ENCODE measurements at regions not wholly inside any gene's neighbourhood (a gene's known extent, or its start where the extent isn't known, plus 50 kb on each side); places are given as distances from the start of the nearest gene placed in this dataset.

GRCh38 chr4:62898115-62898514, 1511.1 kb downstream of the TECRL start:
- DNase-seq (ENCODE audit: low read depth) = no peak

- DNase-seq (ENCODE audit: low read depth) = no peak
These were observed 1512.5 kb downstream of the TECRL start for GRCh38 chr4:62896721-62897120.

GRCh38 chr4:62881901-62882300, 1527.3 kb downstream of the TECRL start:
- peak; percentile 65 for DNase-seq (ENCODE audit: low read depth)

GRCh38 chr4:62881210-62881609, 1528.0 kb downstream of the TECRL start:
- peak; percentile 50 for DNase-seq (ENCODE audit: low read depth)

GRCh38 chr4:62872856-62873255, 1536.4 kb downstream of the TECRL start:
- DNase-seq (ENCODE audit: low read depth) = no peak

- DNase-seq (ENCODE audit: low read depth) = peak; percentile 36
These were observed 1538.2 kb downstream of the TECRL start for GRCh38 chr4:62871078-62871477.

- no peak for DNase-seq (ENCODE audit: low read depth)
These were observed 1538.8 kb downstream of the TECRL start for GRCh38 chr4:62870451-62870850.

GRCh38 chr4:62865261-62865660, 1544.0 kb downstream of the TECRL start:
- DNase-seq (ENCODE audit: low read depth) = no peak

- no peak for DNase-seq (ENCODE audit: low read depth)
These were observed 1559.6 kb downstream of the TECRL start for GRCh38 chr4:62849696-62850095.

GRCh38 chr4:62835631-62836030, 1573.6 kb downstream of the TECRL start:
- DNase-seq (ENCODE audit: low read depth) = no peak

GRCh38 chr4:62822306-62822705, 1586.9 kb downstream of the TECRL start:
- no peak for DNase-seq (ENCODE audit: low read depth)

- DNase-seq (ENCODE audit: low read depth) = no peak
These were observed 1592.7 kb downstream of the TECRL start for GRCh38 chr4:62816566-62816965.

GRCh38 chr4:62814510-62815047, 1594.7 kb downstream of the TECRL start:
- peak; percentile 18 for DNase-seq (ENCODE audit: low read depth)

GRCh38 chr4:62806816-62807215, 1602.4 kb downstream of the TECRL start:
- DNase-seq (ENCODE audit: low read depth) = no peak

- no peak for DNase-seq (ENCODE audit: low read depth)
These were observed 1603.9 kb downstream of the ADGRL3 start for GRCh38 chr4:62804075-62804474.

GRCh38 chr4:62797221-62797620, 1597.1 kb downstream of the ADGRL3 start:
- peak; percentile 8 for DNase-seq (ENCODE audit: low read depth)

- DNase-seq (ENCODE audit: low read depth) = no peak
These were observed 1591.3 kb downstream of the ADGRL3 start for GRCh38 chr4:62791386-62791785.

GRCh38 chr4:62771983-62772557, 1571.9 kb downstream of the ADGRL3 start:
- no peak for DNase-seq (ENCODE audit: low read depth)

- DNase-seq (ENCODE audit: low read depth) = no peak
These were observed 1540.2 kb downstream of the ADGRL3 start for GRCh38 chr4:62740296-62740695.

- DNase-seq (ENCODE audit: low read depth) = no peak
These were observed 1517.0 kb downstream of the ADGRL3 start for GRCh38 chr4:62717154-62717553.

GRCh38 chr4:62711575-62711974, 1511.4 kb downstream of the ADGRL3 start:
- no peak for DNase-seq (ENCODE audit: low read depth)

- peak; percentile 54 for DNase-seq (ENCODE audit: low read depth)
These were observed 1509.6 kb downstream of the ADGRL3 start for GRCh38 chr4:62709618-62710252.

GRCh38 chr4:62706423-62706822, 1506.3 kb downstream of the ADGRL3 start:
- no peak for DNase-seq (ENCODE audit: low read depth)

All from ELR (cell line).